CD4-positive, alpha-beta T cell treated with Interleukin-4 for 1 hour (primary cell): ENCODE measurements at regions not wholly inside any gene's neighbourhood (a gene's known extent, or its start where the extent isn't known, plus 50 kb on each side); places are given as distances from the start of the nearest gene placed in this dataset.
A peak's percentile ranks its signal among the peaks of the same experiment; 100 is the strongest.

ENCODE experiments used
- DNase-seq, 2 donors: peaks; one replicate each; pipeline ENCODE4 v3.0.0-alpha.2; 2020 to 2022

- DNase-seq, result no peak
Measured at GRCh38 chr4:138686106-138686835, 329.3 kb upstream of the NOCT start.

GRCh38 chr4:138685316-138685715, 330.3 kb upstream of the NOCT start:
- no peak for DNase-seq

GRCh38 chr4:138680989-138681604, 334.5 kb upstream of the NOCT start:
- peak; percentile 54 to 55 for DNase-seq

GRCh38 chr4:138680256-138680655, 335.3 kb upstream of the NOCT start:
- no peak for DNase-seq

- no peak for DNase-seq
Measured at GRCh38 chr4:138678985-138679746, 336.4 kb upstream of the NOCT start.

GRCh38 chr4:138677748-138678147, 337.8 kb upstream of the NOCT start:
- DNase-seq, result no peak

- no peak for DNase-seq
Measured at GRCh38 chr4:138677212-138677611, 338.4 kb upstream of the NOCT start.

- no peak for DNase-seq
Measured at GRCh38 chr4:138675685-138676084, 339.9 kb upstream of the NOCT start.

- no peak for DNase-seq
Measured at GRCh38 chr4:138674209-138674608, 341.4 kb upstream of the NOCT start.

- no peak for DNase-seq
Measured at GRCh38 chr4:138673053-138673452, 342.5 kb upstream of the NOCT start.

- no peak for DNase-seq
Measured at GRCh38 chr4:138672393-138672976, 343.1 kb upstream of the NOCT start.

- no peak for DNase-seq
Measured at GRCh38 chr4:138671606-138672084, 343.9 kb upstream of the NOCT start.

- DNase-seq, result no peak
Measured at GRCh38 chr4:138671106-138671505, 344.5 kb upstream of the NOCT start.

- no peak for DNase-seq
Measured at GRCh38 chr4:138670681-138671080, 344.9 kb upstream of the NOCT start.

GRCh38 chr4:138669479-138670315, 345.9 kb upstream of the NOCT start:
- no peak for DNase-seq

- no peak for DNase-seq
Measured at GRCh38 chr4:138668309-138668708, 347.3 kb upstream of the NOCT start.

- DNase-seq, result no peak
Measured at GRCh38 chr4:138666366-138666765, 349.2 kb upstream of the NOCT start.

GRCh38 chr4:138665851-138666250, 349.7 kb upstream of the NOCT start:
- DNase-seq, result no peak

- no peak for DNase-seq
Measured at GRCh38 chr4:138663883-138664282, 351.7 kb upstream of the NOCT start.

- DNase-seq, result no peak
Measured at GRCh38 chr4:138659812-138660316, 355.7 kb upstream of the NOCT start.

GRCh38 chr4:138659037-138659811, 356.4 kb upstream of the NOCT start:
- no peak for DNase-seq
